ENCODE measurements at regions not wholly inside any gene's neighbourhood (a gene's known extent, or its start where the extent isn't known, plus 50 kb on each side); places are given as distances from the start of the nearest gene placed in this dataset.

- TF ChIP-seq POLR2A (IDR thresholded peaks at IDR 0.05) (no peak), CTCF (IDR thresholded peaks at IDR 0.05) (no peak), POLR2AphosphoS5 (IDR thresholded peaks at IDR 0.05) (no peak), EP300 (IDR thresholded peaks at IDR 0.05) (no peak)
- H3K27me3 ChIP-seq = no peaks in the 10 kb centered on the region
- H3K4me3 ChIP-seq = no peak overlapping the region
- no peaks in the 10 kb centered on the region for H3K36me3 ChIP-seq
- WGBS, 2 donors = 88 to 89% methylated on average over 2 of the region's 2 CpGs
- no peaks in the 10 kb centered on the region for H3K9me3 ChIP-seq
- DNase-seq (no peak), ATAC-seq (ENCODE audit: low FRiP score in 2 of 2) (no peak)
- no peak overlapping the region for H3K27ac ChIP-seq
- no peaks in the 10 kb centered on the region for H3K4me1 ChIP-seq
Observed at GRCh38 chr5:57627661-57628060, 145.1 kb upstream of the ACTBL2 start.

- no peaks in the 10 kb centered on the region for H3K4me1 ChIP-seq
- ATAC-seq (ENCODE audit: low FRiP score in 2 of 2) (no peak), DNase-seq (no peak)
- H3K4me3 ChIP-seq = no peak overlapping the region
- no peak overlapping the region for H3K27ac ChIP-seq
- no peaks in the 10 kb centered on the region for H3K9me3 ChIP-seq
- no peak for TF ChIP-seq EP300 (IDR thresholded peaks at IDR 0.05)
- TF ChIP-seq POLR2AphosphoS5 (IDR thresholded peaks at IDR 0.05) = no peak
- no peak for TF ChIP-seq POLR2A (IDR thresholded peaks at IDR 0.05)
- TF ChIP-seq CTCF (IDR thresholded peaks at IDR 0.05) = no peak
- H3K36me3 ChIP-seq = no peaks in the 10 kb centered on the region
- H3K27me3 ChIP-seq = no peaks in the 10 kb centered on the region
- WGBS, 2 donors = 75 to 91% methylated on average over 1 of the region's 1 CpG
Observed at GRCh38 chr5:57626703-57627102, 144.1 kb upstream of the ACTBL2 start.

- no peak for TF ChIP-seq CTCF (IDR thresholded peaks at IDR 0.05)
- TF ChIP-seq POLR2AphosphoS5 (IDR thresholded peaks at IDR 0.05) = no peak
- no peak for TF ChIP-seq EP300 (IDR thresholded peaks at IDR 0.05)
- no peak for TF ChIP-seq POLR2A (IDR thresholded peaks at IDR 0.05)
- ATAC-seq (ENCODE audit: low FRiP score in 2 of 2) (no peak), DNase-seq (no peak)
- no peaks in the 10 kb centered on the region for H3K4me1 ChIP-seq
- H3K27me3 ChIP-seq = no peaks in the 10 kb centered on the region
- H3K9me3 ChIP-seq = no peaks in the 10 kb centered on the region
- no peak overlapping the region for H3K4me3 ChIP-seq
- H3K27ac ChIP-seq = no peak overlapping the region
- no peaks in the 10 kb centered on the region for H3K36me3 ChIP-seq
- 79 to 94% methylated on average over 3 of the region's 3 CpGs for WGBS, 2 donors
Observed at GRCh38 chr5:57621624-57622023, 139.0 kb upstream of the ACTBL2 start.

- DNase-seq (no peak), ATAC-seq (ENCODE audit: low FRiP score in 2 of 2) (no peak)
- no peaks in the 10 kb centered on the region for H3K27me3 ChIP-seq
- H3K9me3 ChIP-seq = no peaks in the 10 kb centered on the region
- no peaks in the 10 kb centered on the region for H3K36me3 ChIP-seq
- H3K27ac ChIP-seq = no peak overlapping the region
- no peak overlapping the region for H3K4me3 ChIP-seq
- H3K4me1 ChIP-seq = no peaks in the 10 kb centered on the region
- no peak for TF ChIP-seq EP300 (IDR thresholded peaks at IDR 0.05)
- no peak for TF ChIP-seq POLR2A (IDR thresholded peaks at IDR 0.05)
- no peak for TF ChIP-seq POLR2AphosphoS5 (IDR thresholded peaks at IDR 0.05)
- no peak for TF ChIP-seq CTCF (IDR thresholded peaks at IDR 0.05)
- WGBS, 2 donors = 87 to 90% methylated on average over 4 of the region's 4 CpGs
Observed at GRCh38 chr5:57618767-57619381, 136.3 kb upstream of the ACTBL2 start.

GRCh38 chr5:57613741-57614140 is 131.1 kb upstream of the ACTBL2 start:
- H3K9me3 ChIP-seq = no peaks in the 10 kb centered on the region
- ATAC-seq (ENCODE audit: low FRiP score in 2 of 2) (no peak), DNase-seq (no peak)
- H3K4me3 ChIP-seq = no peak overlapping the region
- no peak overlapping the region for H3K27ac ChIP-seq
- H3K4me1 ChIP-seq = no peaks in the 10 kb centered on the region
- TF ChIP-seq CTCF (IDR thresholded peaks at IDR 0.05) (no peak), POLR2AphosphoS5 (IDR thresholded peaks at IDR 0.05) (no peak), POLR2A (IDR thresholded peaks at IDR 0.05) (no peak), EP300 (IDR thresholded peaks at IDR 0.05) (no peak)
- no peaks in the 10 kb centered on the region for H3K36me3 ChIP-seq
- no peaks in the 10 kb centered on the region for H3K27me3 ChIP-seq
